ACHN (cell line): ENCODE measurements at regions not wholly inside any gene's neighbourhood (a gene's known extent, or its start where the extent isn't known, plus 50 kb on each side); places are given as distances from the start of the nearest gene placed in this dataset.

ENCODE experiments used
- DNase-seq: peaks from one replicate; pipeline ENCODE4 v3.0.0-alpha.2; 2015
- in situ Hi-C: cut with HindIII; loops from 2 replicates; pipeline ENCODE4 v1.10.0; 2017; ENCODE audit warnings: low sequenced_read_pairs, low pct_ligation_motif_present, low pct_unique_long_range_greater_than_20kb

DNA sequence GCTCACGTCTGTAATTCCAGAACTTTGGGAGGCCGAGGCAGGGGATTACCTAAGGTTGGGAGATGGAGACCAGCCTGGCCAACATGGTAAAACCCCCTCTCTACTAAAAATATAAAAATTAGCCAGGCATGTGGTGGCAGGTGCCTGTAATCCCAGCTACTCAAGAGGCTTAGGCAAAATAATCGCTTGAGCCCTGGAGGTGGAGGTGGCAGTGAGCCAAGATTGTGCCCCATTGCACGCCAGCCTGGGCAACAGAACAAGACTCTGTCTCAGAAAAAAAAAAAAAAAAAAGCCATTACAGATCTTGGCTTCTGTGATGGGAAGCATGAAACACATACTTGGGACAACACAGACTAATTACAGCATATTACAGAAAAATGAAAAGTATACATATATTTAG lies 1404.5 kb upstream of the SPRY2 start:
- in situ Hi-C loops, result no loop called here
- no peak for DNase-seq

DNA sequence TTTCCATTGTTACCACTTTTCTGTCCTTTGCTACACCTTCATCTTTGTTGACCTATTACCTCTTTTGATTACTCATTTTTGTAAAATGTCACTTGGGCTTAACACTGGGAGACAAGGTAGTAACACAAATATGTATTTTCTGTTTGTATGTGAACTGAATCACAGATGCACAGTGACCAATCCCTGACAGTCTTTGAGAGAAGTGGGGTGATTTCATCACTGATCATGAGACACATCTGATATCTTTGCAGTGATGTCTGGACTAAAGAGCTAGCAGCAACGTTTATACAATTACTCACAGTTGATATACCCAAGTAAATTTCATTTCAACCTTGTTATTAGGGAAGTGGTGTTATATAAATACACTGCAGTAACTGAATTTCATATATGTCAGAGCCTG lies 1397.4 kb upstream of the SPRY2 start:
- in situ Hi-C loops, result no loop called here
- DNase-seq, result no peak

DNA sequence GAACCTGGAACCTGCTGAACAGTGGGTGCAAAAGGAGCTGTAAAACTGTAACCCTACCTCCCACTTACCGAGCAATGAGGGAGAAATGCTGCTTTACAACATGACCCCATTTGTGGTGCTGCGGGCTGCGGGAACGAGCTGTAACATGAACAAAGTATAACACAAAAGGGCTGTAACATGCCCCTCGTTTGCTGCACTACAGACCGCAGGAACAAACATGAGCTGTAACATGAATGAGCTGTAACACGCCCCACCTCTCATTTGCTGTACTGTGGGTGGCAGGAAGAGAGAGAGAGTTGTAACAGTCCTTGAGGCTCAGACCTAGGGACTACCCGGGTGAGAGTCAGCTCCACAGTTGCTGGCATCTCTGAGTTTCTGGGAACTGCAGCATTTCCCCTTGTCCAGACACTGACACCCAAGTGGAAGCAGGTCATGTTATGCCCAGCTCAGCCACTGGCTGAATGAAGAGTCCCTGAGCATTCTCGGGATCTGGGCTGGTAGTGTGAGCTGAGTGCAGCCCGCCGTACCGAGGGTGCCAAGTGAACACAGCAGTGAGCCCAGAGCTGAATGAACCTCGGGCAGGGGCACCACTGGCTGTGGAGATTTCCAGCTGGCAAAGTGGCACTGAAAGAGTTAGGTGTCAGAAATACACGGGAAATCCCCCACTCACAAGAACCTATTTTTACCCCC lies 1385.3 kb upstream of the SPRY2 start:
- DNase-seq, result no peak
- in situ Hi-C loops, result no loop called here

DNA sequence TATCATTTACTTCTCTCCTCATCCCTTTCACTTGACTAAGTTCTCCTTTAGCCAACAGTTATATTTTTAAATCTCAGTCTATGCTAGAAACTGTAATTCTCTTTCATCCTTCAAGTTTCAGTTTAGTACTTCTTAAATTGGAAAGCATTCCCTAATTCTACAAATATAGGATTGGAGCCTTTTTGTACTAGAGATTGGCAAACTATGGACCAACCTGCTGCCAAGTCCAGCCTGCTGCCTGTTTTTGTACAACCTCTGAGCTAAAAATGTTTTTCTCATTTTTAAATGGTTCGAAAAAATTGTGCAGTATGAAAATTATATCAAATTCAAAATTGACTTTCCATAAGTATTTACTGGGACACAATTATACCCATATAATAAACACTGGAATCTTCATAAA lies 1381.5 kb upstream of the SPRY2 start:
- DNase-seq, result no peak
- in situ Hi-C loops, result no loop called here

DNA sequence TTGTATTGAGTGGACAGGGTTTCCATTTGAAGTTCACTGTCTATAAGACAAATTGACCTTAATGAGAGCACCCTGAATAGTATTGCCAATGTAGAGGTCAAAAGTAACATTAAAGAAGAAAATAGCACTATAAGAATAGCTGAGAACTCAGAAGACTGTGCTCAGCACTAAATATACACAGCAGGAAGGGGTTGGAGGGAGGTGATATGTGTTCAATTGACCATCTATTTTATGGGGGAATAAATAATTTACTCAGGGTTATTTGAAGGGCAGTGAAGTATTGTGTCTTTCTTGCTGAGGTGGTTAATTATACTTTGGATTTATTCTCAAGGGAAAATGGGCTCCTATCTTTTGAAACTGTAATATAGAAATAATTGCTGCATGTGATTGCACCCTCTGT lies 1380.5 kb upstream of the SPRY2 start:
- in situ Hi-C loops, result no loop called here
- DNase-seq, result no peak

DNA sequence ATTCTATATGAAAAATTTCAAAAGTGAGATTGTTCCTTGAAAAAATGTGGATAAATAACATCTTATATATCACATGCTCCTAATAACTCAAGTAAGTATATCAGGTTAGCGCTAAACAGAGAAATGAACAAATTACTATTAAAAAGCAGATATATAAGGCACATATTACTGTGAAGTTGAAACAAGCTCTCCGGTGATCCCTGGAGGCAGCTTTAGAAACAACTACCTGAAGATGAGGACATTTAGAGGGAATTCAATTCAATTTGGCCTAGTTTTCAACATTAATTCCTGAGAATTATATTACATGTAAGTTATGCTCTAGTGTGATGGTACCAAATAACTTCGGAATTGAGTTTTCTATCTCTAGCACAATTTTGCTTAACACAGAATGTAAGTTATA lies 1373.6 kb upstream of the SPRY2 start:
- DNase-seq, result no peak
- in situ Hi-C loops, result no loop called here

DNA sequence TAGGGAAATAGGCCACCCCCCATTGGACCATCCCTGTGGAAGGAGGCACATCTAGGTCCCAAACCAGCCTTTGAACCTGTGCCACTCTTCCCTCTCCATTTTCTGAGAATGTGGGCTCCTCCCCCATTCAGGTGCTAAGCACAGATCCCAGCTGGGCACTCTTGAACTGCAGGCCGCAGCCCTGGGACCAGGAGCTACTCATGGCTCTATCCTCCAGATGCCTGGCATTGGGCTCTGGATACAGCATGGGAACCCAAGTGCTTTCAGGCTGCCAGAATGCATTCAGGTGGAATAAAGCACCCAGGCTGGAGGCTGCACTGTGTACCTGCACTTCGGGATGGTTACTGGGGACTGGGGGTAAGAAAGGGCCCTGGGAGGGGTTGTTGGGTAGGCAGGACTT lies 1372.3 kb upstream of the SPRY2 start:
- in situ Hi-C loops, result no loop called here
- no peak for DNase-seq

DNA sequence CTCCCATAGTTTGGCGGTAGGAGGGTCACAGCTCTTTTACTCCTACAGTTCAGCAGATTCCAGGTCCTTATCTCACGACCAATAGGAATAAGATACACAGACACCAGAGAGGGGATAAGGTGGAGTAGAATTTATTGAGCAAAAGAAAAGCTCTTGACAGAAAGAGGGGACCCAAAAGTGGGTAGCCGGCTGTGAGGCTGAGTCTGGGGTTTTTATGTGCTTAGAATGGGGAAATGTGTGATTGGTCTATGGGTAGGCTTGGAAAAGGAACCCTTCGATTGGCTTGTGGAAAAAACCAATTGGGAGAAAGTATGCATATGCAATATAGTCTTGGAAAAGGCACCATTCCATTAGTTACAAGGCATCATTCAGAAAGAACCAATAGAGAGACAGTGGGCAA lies 1356.9 kb upstream of the SPRY2 start:
- in situ Hi-C loops, result no loop called here
- no peak for DNase-seq

DNA sequence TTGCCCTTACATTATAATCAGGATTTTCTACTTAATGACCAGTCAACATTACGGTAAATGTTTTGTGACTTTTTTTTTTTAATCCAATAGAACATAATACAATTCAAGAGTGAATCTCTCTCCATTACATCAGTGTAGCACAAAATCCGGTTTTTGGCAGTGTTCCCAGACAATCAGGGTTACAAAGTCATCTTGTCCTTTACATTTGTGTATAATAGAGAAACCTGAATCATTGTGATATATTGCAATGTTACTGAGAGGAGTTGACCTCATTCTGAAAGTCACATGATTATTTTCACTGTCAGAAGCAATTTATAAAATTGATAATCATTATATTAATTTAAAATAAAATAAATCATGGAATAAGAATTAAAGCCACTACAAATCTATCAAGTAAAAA lies 1346.0 kb upstream of the SPRY2 start:
- in situ Hi-C loops, result no loop called here
- DNase-seq, result no peak

DNA sequence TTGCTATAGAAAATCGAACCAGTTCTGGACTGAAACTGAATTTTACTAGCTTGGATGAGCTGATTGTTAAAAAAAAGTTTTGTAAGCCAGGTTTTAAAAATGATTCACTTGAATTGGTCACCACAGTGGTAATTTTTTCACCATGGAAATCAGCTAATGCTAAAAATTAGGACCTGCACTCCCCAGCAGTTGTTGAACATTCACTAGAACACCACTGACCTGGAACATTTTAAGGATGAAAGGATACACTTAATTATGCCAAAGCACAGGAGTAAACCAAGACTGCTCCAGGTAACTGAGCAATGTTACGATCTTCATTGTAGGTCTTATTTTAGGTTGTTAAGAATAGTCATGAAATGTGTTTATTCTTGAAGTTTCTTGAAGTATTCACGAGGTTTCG lies 1342.6 kb upstream of the SPRY2 start:
- no peak for DNase-seq
- in situ Hi-C loops, result no loop called here

DNA sequence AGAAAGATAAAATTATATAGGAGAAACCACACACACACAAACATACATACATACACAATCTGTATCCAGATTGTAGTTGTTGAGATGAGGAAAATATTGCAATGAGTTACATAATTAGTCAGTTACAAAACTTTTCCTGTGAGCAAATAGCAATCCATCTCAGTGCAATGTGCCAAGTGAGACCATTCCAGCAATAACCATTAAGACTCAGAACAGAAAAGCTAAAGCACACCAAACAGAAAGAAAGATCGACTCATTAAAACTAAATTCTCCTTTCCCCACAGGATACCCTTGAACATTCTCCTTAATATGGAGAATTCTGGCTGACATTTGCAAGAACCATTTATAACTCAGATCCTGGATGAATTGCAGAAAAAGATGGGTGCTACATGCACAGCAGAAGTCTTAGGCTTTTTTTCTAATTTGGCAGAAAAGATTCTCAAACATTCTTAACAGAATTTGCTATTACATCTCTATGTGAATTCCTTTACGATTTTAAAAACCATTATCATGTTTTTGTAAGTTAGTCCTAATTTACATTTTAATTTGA lies 1341.2 kb upstream of the SPRY2 start:
- no peak for DNase-seq
- in situ Hi-C loops, result no loop called here

DNA sequence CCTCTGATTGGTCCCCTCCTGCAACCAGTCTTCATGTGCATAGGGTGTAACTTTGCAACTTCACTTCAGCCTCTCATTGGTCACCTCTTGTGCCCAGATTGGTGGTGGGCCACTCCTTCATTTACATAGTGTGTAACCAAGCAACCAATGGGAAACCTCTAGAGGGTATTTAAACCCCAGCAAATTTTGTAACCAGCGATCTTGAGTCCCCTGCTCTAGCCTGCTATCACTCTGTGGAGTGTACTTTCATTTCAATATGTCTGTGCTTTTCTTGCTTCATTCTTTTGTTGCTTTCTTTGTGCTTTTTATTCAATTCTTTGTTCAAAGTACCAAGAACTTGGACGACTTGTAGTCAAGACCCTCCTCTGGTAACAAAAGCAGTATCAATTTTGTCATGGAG lies 1336.9 kb upstream of the SPRY2 start:
- no peak for DNase-seq
- in situ Hi-C loops, result no loop called here

DNA sequence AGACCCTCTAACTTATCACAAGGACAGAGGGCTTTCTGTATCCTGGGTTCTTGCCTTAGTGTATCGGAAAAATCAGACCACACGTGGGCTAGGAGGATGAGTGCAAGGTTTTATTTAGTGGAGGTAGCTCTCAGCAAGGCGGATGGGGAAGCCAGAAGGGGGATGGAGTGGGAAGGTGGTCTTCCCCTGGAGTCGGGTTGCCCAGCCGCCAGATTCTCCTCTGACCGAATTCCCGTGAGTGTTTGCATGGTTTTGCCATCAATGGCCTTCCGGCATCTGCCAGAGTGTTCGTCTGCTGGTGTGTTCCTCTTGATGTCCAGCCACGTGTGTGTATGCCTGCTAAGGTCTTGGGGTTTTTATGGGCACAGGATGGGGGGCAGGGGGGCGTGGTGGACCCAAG lies 1335.1 kb upstream of the SPRY2 start:
- no peak for DNase-seq
- in situ Hi-C loops, result no loop called here

DNA sequence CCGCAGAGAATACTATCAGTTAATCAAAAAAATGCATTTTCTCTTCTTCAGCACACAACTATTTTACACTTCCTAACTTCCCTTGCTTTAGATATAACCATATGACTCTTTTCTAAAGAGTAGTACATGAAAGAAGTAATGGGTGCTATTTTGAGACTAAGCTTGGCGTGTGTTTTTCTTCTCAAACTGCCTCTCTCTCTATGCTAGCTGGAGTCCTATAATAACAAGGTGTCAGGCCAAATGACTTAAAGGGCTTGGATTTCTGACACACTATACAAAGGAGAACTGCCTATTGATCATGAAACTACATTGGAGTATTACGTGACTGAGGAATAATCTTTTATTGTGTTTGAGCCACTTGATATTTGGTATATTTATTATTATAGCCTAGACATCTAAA lies 1330.1 kb upstream of the SPRY2 start:
- DNase-seq, result no peak
- in situ Hi-C loops, result no loop called here

DNA sequence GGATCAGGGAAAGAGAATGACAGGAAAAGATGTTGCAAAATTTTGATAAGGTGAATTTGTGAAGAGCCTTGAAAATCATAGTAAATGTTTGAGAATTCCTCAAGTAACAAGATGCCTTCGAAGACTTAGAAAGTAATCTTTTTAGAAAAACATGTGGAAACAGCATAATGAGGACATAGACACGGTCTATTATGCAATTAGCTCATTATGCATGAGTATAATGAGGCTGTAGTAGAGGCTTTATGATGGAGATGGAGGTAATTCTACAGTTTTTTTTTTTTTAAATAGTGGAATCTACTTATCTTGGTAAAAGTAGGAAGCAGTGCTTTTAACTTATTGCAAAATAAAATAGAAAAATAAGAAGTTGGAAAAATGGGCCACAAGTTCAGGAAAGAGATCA lies 1329.1 kb upstream of the SPRY2 start:
- in situ Hi-C loops, result no loop called here
- no peak for DNase-seq

DNA sequence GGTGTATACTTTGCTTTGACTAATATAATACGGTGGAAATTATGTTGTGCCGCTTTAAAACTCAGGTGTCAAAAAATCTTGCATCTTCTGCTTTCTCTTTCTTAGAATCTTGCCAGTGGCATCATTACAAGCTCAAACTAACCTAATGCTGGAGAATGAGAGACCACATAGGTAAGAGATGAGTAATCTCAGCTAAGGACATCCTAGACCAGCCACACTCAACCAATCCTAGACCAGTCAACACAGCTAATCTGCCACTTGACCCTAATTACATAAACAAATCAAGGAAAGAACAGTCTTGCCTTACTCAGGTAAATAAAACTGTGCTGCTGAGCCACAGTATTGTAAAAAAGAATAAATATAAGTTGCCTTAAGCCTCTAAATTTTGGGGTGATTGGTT lies 1323.9 kb upstream of the SPRY2 start:
- in situ Hi-C loops, result no loop called here
- no peak for DNase-seq

DNA sequence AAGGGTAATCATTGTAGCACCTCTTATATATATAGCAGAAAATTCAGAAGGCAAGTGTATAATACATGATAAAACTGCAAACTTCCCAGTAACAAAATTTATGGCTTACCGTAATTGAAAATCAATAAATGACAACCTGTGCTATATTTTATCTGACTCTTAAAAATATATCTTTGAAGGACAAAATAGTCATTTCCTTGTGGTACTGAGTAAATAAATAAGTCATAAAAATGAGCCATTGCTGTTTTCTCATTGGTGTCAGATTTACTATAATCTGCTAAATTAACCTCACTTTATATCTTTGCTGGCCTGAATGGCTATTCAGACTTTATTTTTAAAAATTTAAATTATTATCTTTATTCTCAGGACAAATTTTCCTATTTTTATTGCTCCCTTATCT lies 1319.1 kb upstream of the SPRY2 start:
- no peak for DNase-seq
- in situ Hi-C loops, result no loop called here

DNA sequence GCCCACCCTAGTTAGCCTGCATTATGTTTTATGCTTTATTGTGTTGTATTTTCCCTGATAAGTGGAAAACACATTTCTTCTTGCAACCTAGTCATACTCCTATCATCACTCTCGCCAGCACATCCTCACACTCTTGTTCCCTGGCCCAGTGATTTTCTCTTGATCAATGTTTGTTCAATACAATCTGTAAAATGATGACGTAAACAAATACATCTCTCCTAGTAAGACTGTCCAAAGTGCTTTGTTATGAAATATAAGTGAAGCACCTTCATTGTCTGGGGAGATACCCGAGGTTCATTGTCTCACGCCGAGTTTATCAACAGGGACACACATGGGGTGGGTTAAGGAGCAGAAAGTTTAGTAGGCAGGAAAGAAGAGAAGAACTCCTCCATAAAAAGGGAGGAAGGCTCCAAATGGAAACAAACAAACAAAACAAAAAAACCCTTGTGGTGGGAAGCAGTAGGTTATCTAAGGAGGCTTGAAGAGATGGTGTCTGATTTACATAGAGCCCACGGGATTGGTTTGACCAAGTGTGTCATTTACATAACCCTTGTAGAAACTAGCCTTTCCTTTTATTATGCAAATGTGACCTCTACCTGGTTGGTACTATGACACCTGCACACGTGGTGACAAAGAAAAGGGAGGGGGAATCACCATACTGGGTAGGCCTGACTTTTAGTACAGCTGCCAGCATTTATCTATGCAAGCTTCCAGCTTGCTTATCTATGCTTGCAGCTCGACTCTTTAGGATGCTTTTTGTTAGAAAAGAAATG lies 1317.9 kb upstream of the SPRY2 start:
- no peak for DNase-seq
- in situ Hi-C loops, result no loop called here

DNA sequence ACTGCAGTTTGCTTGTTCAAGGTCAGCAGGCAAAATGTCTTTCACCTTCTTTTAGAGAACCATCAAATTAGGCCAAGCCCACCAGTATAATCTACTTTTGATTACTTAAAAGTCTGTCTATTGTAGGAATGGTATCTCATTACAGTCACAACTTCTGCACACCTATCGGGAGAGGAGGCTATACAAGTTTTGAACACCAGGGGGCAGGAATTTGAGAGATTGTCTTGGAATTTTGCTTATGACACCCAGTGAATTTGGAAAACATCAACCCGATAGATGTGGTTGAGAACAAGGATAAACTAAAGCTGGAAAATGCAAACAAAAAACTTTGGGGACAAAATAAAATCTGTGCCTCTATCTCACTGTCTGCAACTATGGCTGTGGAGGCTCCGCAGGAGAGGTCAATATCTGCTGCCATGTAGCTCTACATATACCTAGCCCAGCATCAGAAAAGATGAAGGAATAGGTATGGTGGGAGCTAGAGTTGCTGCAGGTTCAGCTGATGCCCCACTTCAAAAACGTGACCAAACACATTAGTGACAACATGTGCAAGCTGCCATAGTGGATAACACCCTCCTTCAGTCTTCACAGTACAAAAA lies 1299.2 kb upstream of the SPRY2 start:
- DNase-seq, result peak; percentile 25
- in situ Hi-C loops, result no loop called here

DNA sequence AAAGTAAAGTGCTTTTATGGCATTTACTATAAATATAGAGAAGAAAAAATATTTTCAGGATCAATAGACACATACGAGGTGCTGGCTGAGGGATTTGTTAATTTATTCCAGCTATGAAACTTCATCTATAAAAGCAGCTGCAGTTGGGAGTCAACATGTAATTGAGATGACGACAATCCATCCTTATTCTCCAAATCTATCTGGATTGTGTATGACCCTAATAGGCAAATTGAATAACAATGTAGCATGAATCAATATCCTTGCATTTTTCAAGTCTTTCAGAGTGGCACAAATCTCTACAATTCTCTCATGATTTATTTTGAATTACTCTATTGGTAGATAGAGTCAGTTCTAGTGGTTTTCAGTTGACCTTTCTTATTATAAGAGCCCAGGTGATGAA lies 1296.5 kb upstream of the SPRY2 start:
- in situ Hi-C loops, result no loop called here
- DNase-seq, result no peak
